ENCODE measurements at regions not wholly inside any gene's neighbourhood (a gene's known extent, or its start where the extent isn't known, plus 50 kb on each side); places are given as distances from the start of the nearest gene placed in this dataset.

DNA sequence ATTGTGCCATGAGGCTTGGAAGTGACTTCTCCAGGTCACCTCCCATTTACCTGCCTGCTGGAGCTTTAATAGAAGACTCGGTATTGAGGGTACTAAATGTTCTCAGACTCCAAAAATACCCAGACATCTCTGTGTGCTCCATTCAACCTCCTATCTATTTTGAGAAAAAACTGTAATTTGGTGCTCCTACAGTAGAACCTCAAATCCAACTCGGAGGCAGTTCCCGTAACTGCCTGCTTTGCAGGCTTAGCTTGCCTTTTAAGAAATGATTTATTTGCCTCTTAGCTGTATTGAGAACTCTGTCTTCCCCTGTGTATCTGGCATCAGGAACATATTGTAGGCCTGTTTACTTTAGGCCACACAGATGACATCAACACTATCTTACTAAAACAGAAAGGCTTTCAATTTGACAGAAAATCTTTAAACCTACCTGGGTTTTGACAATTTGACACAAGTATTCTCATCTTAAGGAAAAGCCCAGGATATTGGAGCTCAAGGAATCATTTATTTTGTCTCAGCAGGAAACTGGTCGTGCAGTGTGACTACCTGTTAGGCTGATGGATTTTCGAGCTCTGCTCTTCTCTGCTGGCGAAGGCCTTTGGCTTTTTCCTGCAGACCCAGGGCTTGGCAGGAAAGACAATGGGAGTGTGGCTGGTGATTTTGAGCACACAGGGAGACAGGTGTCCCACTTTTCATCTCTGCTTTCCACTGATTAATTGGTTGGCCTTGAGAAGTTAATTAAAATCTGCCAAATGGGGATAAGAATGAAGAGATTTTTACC lies 314.8 kb downstream of the SNAPC1 start:
- TF ChIP-seq CTCF (IDR thresholded peaks at IDR 0.05), result no peak
- no peak for TF ChIP-seq EZH2 (IDR thresholded peaks at IDR 0.05)
- no peak for TF ChIP-seq EZH2phosphoT487 (IDR thresholded peaks at IDR 0.05)

Measured in neural progenitor cell (in vitro differentiated cells).